PC-3 (cell line): ENCODE measurements at regions not wholly inside any gene's neighbourhood (a gene's known extent, or its start where the extent isn't known, plus 50 kb on each side); places are given as distances from the start of the nearest gene placed in this dataset.

Source experiments
- EZH2 ChIP-seq: fragments of 300-600 bp; sonication (generic); IDR thresholded peaks from one replicate; pipeline ENCODE4 v1.6.1; 2017; ENCODE audit warnings: antibody characterized with exemption, mild to moderate bottlenecking, low read length; ENCODE audit not compliant: unreplicated experiment
- TF ChIP-seq, protein P1 (sequence below): fragments of 300-600 bp; sonication (generic); conservative IDR thresholded peaks from 2 replicates; pipeline ENCODE4 v1.5.1; 2017; ENCODE audit warnings: antibody characterized with exemption, low read depth, mild to moderate bottlenecking, low read length

DNA sequence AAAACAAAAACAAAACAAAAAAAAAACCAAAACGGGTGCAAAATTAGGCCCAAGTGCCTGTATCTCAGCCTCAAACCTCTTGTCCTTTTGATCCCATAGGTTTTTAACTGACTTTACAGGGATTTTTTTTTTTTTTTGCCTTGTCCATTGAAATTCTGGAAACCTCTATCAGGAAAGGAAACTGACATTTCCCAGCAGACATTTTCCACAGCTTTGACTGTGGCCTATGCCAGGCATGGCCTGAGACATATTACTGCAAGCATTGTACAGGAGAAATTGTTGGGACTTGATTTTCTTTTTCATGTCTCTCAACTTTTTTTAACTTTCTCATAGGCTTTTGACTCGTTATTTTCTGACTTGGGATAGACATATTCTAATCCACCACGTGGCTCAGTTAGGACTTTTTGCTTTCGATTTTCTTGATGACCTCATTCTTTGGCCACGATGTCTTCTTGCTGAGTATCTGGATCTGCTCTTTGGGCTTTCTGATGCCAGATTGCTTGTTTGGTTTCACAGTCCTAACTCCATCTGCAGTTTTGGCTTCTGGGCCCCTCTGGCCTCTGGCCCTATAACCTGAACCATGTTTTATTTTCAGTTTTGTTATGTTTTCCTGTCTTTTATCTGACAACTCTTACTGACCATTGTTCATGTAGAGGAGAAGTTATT lies 336.1 kb upstream of the C11orf87 start:
- TF ChIP-seq EZH2: no peak
- TF ChIP-seq, protein P1, sequence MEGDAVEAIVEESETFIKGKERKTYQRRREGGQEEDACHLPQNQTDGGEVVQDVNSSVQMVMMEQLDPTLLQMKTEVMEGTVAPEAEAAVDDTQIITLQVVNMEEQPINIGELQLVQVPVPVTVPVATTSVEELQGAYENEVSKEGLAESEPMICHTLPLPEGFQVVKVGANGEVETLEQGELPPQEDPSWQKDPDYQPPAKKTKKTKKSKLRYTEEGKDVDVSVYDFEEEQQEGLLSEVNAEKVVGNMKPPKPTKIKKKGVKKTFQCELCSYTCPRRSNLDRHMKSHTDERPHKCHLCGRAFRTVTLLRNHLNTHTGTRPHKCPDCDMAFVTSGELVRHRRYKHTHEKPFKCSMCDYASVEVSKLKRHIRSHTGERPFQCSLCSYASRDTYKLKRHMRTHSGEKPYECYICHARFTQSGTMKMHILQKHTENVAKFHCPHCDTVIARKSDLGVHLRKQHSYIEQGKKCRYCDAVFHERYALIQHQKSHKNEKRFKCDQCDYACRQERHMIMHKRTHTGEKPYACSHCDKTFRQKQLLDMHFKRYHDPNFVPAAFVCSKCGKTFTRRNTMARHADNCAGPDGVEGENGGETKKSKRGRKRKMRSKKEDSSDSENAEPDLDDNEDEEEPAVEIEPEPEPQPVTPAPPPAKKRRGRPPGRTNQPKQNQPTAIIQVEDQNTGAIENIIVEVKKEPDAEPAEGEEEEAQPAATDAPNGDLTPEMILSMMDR: no peak
